ENCODE measurements at regions not wholly inside any gene's neighbourhood (a gene's known extent, or its start where the extent isn't known, plus 50 kb on each side); places are given as distances from the start of the nearest gene placed in this dataset.

- Histone ChIP-seq H3K27ac (no peak overlapping the region), H3K36me3 (replicated peaks) (no peaks in the 10 kb centered on the region), H3K4me3 (ENCODE audit: low read depth, low read length) (no peak overlapping the region), H3K27me3 (replicated peaks) (no peaks in the 10 kb centered on the region)
- TF ChIP-seq CTCF (IDR thresholded peaks at IDR 0.05; ENCODE audit: low read depth, low read length, missing control alignments) = no peak
- in situ Hi-C loops (cut with HindIII; ENCODE audit: low pct_ligation_motif_present, low sequenced_read_pairs) = no loop called here
- no peak for DNase-seq
These were observed 321.0 kb downstream of the LTN1 start for GRCh38 chr21:28671549-28672195.

GRCh38 chr21:28669971-28670653, 322.6 kb downstream of the LTN1 start:
- no peak overlapping the region for H3K4me3 ChIP-seq (ENCODE audit: low read depth, low read length)
- no peaks in the 10 kb centered on the region for H3K27me3 ChIP-seq (replicated peaks)
- H3K27ac ChIP-seq = no peak overlapping the region
- in situ Hi-C loops (cut with HindIII; ENCODE audit: low pct_ligation_motif_present, low sequenced_read_pairs) = no loop called here
- no peaks in the 10 kb centered on the region for H3K36me3 ChIP-seq (replicated peaks)
- DNase-seq = no peak
- no peak for TF ChIP-seq CTCF (IDR thresholded peaks at IDR 0.05; ENCODE audit: low read depth, low read length, missing control alignments)

- no peak for TF ChIP-seq CTCF (IDR thresholded peaks at IDR 0.05; ENCODE audit: low read depth, low read length, missing control alignments)
- Histone ChIP-seq H3K36me3 (replicated peaks) (no peaks in the 10 kb centered on the region), H3K27me3 (replicated peaks) (no peaks in the 10 kb centered on the region), H3K4me3 (ENCODE audit: low read depth, low read length) (no peak overlapping the region), H3K27ac (no peak overlapping the region)
- DNase-seq = no peak
- in situ Hi-C loops (cut with HindIII; ENCODE audit: low pct_ligation_motif_present, low sequenced_read_pairs) = no loop called here
These were observed 323.4 kb downstream of the LTN1 start for GRCh38 chr21:28669321-28669720.

GRCh38 chr21:28663754-28664153, 328.9 kb downstream of the LTN1 start:
- Histone ChIP-seq H3K27me3 (replicated peaks) (no peaks in the 10 kb centered on the region), H3K36me3 (replicated peaks) (no peaks in the 10 kb centered on the region), H3K27ac (no peak overlapping the region), H3K4me3 (ENCODE audit: low read depth, low read length) (no peak overlapping the region)
- DNase-seq = no peak
- in situ Hi-C loops (cut with HindIII; ENCODE audit: low pct_ligation_motif_present, low sequenced_read_pairs) = no loop called here
- no peak for TF ChIP-seq CTCF (IDR thresholded peaks at IDR 0.05; ENCODE audit: low read depth, low read length, missing control alignments)

GRCh38 chr21:28663111-28663693, 329.5 kb downstream of the LTN1 start:
- in situ Hi-C loops (cut with HindIII; ENCODE audit: low pct_ligation_motif_present, low sequenced_read_pairs) = no loop called here
- Histone ChIP-seq H3K36me3 (replicated peaks) (no peaks in the 10 kb centered on the region), H3K27me3 (replicated peaks) (no peaks in the 10 kb centered on the region), H3K4me3 (ENCODE audit: low read depth, low read length) (no peak overlapping the region), H3K27ac (no peak overlapping the region)
- DNase-seq = no peak
- TF ChIP-seq CTCF (IDR thresholded peaks at IDR 0.05; ENCODE audit: low read depth, low read length, missing control alignments) = no peak

Measured in brain microvascular endothelial cell (primary cell).